Adrenal gland (tissue), 9 donors: ENCODE measurements at regions not wholly inside any gene's neighbourhood (a gene's known extent, or its start where the extent isn't known, plus 50 kb on each side); places are given as distances from the start of the nearest gene placed in this dataset.

Experiments
- DNase-seq, 7 donors: peaks; one replicate each; pipeline ENCODE4 v3.0.0-alpha.2; 2019 to 2020
- H3K27ac ChIP-seq, 5 donors: fragments of 200-600 bp; sonication (generic) in 4 of 5; 1 replicate in 3 of 5; 2 replicates in 2 of 5; pipeline versions ENCODE4 v1.5.1 to v1.8.0; 2016 to 2020; ENCODE audit warnings: mild to moderate bottlenecking in 1 of 5
- H3K27me3 ChIP-seq: fragments of 200-600 bp; 2 replicates; pipeline ENCODE4 v1.8.0; 2021
- H3K36me3 ChIP-seq, 2 donors: fragments of 200-600 bp; replicated peaks in 1 of 2; 1 replicate in 1 of 2; 2 replicates in 1 of 2; pipeline versions ENCODE4 v1.5.1 to v1.8.0; 2018 to 2022
- H3K4me1 ChIP-seq, 2 donors: fragments of 200-600 bp; replicated peaks in 1 of 2; 1 replicate in 1 of 2; 2 replicates in 1 of 2; pipeline versions ENCODE4 v1.5.1 to v1.8.0; 2018 to 2021
- H3K4me3 ChIP-seq, 4 donors: fragments of 200-600 bp; sonication (generic) in 3 of 4; one replicate each; pipeline ENCODE4 v1.5.1; 2016 to 2018
- H3K9me3 ChIP-seq, 3 donors: fragments of 200-600 bp; sonication (generic) in 1 of 3; replicated peaks in 1 of 3; 1 replicate in 2 of 3; 2 replicates in 1 of 3; pipeline versions ENCODE4 v1.5.1 to v1.8.0; 2016 to 2021
- POLR2A ChIP-seq, 2 donors: fragments of 450-650 bp; IDR thresholded peaks; one replicate each; pipeline ENCODE4 v1.6.1; 2017; ENCODE audit warnings: antibody characterized with exemption in 2 of 2, mild to moderate bottlenecking in 2 of 2, moderate library complexity in 1 of 2
- WGBS, 4 donors: extraction: QIAGEN DNeasy Blood & Tissue Kit in 2 of 4; methylation state at CpG; one replicate each; pipeline versions ENCODE4 v1.1.5 to v1.1.7; 2013 to 2017; 5-methylcytosine and 5-hydroxymethylcytosine counted together
- intact Hi-C, 2 donors: fragments of 100-400 bp; cut with DNase I; formaldehyde crosslinking; loops; one replicate each; pipeline versions ENCODE4 v1.14.1 to v1.15.0; 2022 to 2023
- TF ChIP-seq, protein P1 (sequence below), 6 experiments: fragments of 450-650 bp in 4 of 6; fragments of 200-600 bp in 2 of 6; sonication (generic) in 1 of 6; IDR thresholded peaks; 1 replicate in 5 of 6; 2 replicates in 1 of 6; pipeline versions ENCODE4 v1.5.1 to v1.8.0; 2016 to 2021; ENCODE audit warnings: antibody characterized with exemption in 6 of 6, mild to moderate bottlenecking in 2 of 6, moderate library complexity in 1 of 6
- donor health status: healthy with polysubstance abuse.
- donor health status: Bipolar disorder and iron deficiency.
- donor health status: DM: yes; HTN: yes; CAD: no.
- donor health status: DM: no; HTN: no; CAD: no.
- donor health status: DM: no; HTN: no; CAD: no.

GRCh38 chr5:61775901-61776300, 443.8 kb downstream of the ZSWIM6 start:
- Histone ChIP-seq H3K9me3 (no peaks in the 10 kb centered on the region), H3K4me1 (no peaks in the 10 kb centered on the region), H3K36me3 (no peaks in the 10 kb centered on the region), H3K4me3 (no peak overlapping the region), H3K27me3 (peaks cover 4% of the 10 kb centered on the region), H3K27ac (no peak overlapping the region)
- TF ChIP-seq, protein P1, sequence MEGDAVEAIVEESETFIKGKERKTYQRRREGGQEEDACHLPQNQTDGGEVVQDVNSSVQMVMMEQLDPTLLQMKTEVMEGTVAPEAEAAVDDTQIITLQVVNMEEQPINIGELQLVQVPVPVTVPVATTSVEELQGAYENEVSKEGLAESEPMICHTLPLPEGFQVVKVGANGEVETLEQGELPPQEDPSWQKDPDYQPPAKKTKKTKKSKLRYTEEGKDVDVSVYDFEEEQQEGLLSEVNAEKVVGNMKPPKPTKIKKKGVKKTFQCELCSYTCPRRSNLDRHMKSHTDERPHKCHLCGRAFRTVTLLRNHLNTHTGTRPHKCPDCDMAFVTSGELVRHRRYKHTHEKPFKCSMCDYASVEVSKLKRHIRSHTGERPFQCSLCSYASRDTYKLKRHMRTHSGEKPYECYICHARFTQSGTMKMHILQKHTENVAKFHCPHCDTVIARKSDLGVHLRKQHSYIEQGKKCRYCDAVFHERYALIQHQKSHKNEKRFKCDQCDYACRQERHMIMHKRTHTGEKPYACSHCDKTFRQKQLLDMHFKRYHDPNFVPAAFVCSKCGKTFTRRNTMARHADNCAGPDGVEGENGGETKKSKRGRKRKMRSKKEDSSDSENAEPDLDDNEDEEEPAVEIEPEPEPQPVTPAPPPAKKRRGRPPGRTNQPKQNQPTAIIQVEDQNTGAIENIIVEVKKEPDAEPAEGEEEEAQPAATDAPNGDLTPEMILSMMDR (IDR thresholded peaks at IDR 0.05) = no peak
- no peak for TF ChIP-seq POLR2A (IDR thresholded peaks at IDR 0.05)
- DNase-seq = no peak
- intact Hi-C loops = no loop called here
- 58 to 66% (median 61%) methylated on average over 4 of the region's 4 CpGs for WGBS, 4 donors

DNA sequence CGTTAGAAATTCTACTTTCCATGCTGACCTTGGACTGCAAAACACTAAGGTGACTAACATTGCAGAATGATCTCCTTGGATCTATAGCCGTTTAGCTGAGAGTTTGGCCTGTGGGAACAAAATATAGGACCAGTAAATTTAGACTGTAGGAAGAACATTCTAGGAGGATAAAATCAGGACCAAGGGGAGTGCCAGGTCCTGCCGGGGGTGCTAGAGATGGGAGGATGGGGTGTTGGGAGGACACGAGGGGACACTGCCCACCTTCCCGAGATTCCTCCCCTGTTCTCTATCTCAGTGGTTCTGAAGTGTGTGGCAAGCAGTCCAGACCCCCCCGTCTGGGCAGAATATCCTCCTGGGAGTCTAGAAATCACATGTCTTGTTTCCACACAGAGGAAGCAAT, 445.2 kb downstream of the ZSWIM6 start:
- 44 to 57% (median 47%) methylated on average over 6 of the region's 6 CpGs for WGBS, 4 donors
- no peak for TF ChIP-seq POLR2A (IDR thresholded peaks at IDR 0.05)
- TF ChIP-seq, protein P1 (IDR thresholded peaks at IDR 0.05) = no peak

GRCh38 chr5:61779743-61780142, 447.7 kb downstream of the ZSWIM6 start:
- DNase-seq = no peak
- WGBS, 4 donors = 57 to 72% (median 67%) methylated on average over 2 of the region's 2 CpGs
- intact Hi-C loops = no loop called here
- Histone ChIP-seq H3K4me1 (no peaks in the 10 kb centered on the region), H3K4me3 (no peak overlapping the region), H3K36me3 (no peaks in the 10 kb centered on the region), H3K9me3 (no peaks in the 10 kb centered on the region), H3K27ac (no peak overlapping the region), H3K27me3 (no peaks in the 10 kb centered on the region)
- TF ChIP-seq, protein P1 (IDR thresholded peaks at IDR 0.05) = no peak
- no peak for TF ChIP-seq POLR2A (IDR thresholded peaks at IDR 0.05)

More for the DNA sequence above, 445.2 kb downstream of the ZSWIM6 start:
- H3K27me3 ChIP-seq = peaks cover 4% of the 10 kb centered on the region
- H3K36me3 ChIP-seq = no peaks in the 10 kb centered on the region
- H3K27ac ChIP-seq = no peak overlapping the region
- intact Hi-C loops = no loop called here
- DNase-seq = no peak
- no peak overlapping the region for H3K4me3 ChIP-seq
- no peaks in the 10 kb centered on the region for H3K9me3 ChIP-seq
- no peaks in the 10 kb centered on the region for H3K4me1 ChIP-seq

DNA sequence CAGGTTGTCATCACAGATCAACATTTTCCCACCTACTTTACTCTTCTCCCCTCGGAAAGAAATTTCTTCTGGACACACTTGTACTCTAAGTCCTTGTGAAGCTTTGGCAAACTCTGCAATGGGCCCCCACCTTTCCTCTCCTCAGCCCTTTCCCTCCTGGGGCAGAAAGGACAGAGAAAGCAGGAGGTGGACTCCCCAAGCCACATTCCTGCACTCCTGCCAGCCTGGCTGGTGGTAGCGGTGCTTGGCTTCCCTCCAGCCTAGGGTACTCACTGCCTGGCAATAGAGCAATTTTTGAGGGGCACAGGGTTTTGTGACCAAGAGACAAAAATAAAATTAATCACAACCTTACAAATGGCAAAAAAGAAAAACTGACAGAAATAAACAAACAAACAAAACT, 451.4 kb downstream of the ZSWIM6 start:
- Histone ChIP-seq H3K27me3 (no peaks in the 10 kb centered on the region), H3K9me3 (no peaks in the 10 kb centered on the region), H3K27ac (no peak overlapping the region), H3K4me3 (no peak overlapping the region), H3K4me1 (no peaks in the 10 kb centered on the region), H3K36me3 (no peaks in the 10 kb centered on the region)
- WGBS, 4 donors = 82 to 94% (median 84%) methylated on average over 2 of the region's 2 CpGs
- intact Hi-C loops = no loop called here
- TF ChIP-seq POLR2A (IDR thresholded peaks at IDR 0.05) = no peak
- TF ChIP-seq, protein P1 (IDR thresholded peaks at IDR 0.05) = no peak
- no peak for DNase-seq
